A549 (cell line): ENCODE measurements at regions not wholly inside any gene's neighbourhood (a gene's known extent, or its start where the extent isn't known, plus 50 kb on each side); places are given as distances from the start of the nearest gene placed in this dataset.

Experiments used
- ATAC-seq, 2 experiments: fragments of 200-7000 bp in 1 of 2; fragments of >200 bp in 1 of 2; cut with Nextera tagmentation in 1 of 2; cut with Tn5 transposase in 1 of 2; 3 replicates each; pipeline versions ENCODE4 v1.8.0 to v1.9.1; 2018 to 2020; ENCODE audit warnings: mild to moderate bottlenecking in 1 of 2, moderate library complexity in 1 of 2
- CTCF ChIA-PET: fragments of 300-600 bp; sonication (Branson Sonifier 250); formaldehyde crosslinking; extraction: SDS; loops from one replicate; lab custom pipeline; 2021; ENCODE audit warnings: antibody characterized with exemption, inconsistent platforms; lab: Yijun Ruan, JAX
- POLR2A ChIA-PET: fragments of 350-600 bp; formaldehyde crosslinking; extraction: SDS; loops from one replicate; lab custom pipeline; 2021; ENCODE audit warnings: antibody characterized with exemption, inconsistent platforms; lab: Yijun Ruan, JAX
- DNase-seq, 2 experiments: peaks; one replicate each; pipeline versions ENCODE4 v3.0.0 to v3.0.0-alpha.2; 2011 to 2016; ENCODE audit warnings: low read depth in 1 of 2, low spot score in 1 of 2
- FAIRE-seq: peaks from 2 replicates; lab custom pipeline; 2011; peaks lifted over from hg19 to GRCh38; lab: Jason Lieb, UNC
- H3K27ac ChIP-seq, 2 experiments: fragments of >200 bp; sonication (Bioruptor Twin); formaldehyde crosslinking; 3 replicates each; pipeline ENCODE4 v1.5.1; 2016 to 2017
- H3K4me1 ChIP-seq: fragments of >200 bp; sonication (Bioruptor Twin); formaldehyde crosslinking; 3 replicates; pipeline ENCODE4 v1.6.1; 2016
- H3K4me2 ChIP-seq: fragments of >200 bp; sonication (Bioruptor Twin); formaldehyde crosslinking; 3 replicates; pipeline ENCODE4 v1.6.1; 2016
- H3K4me3 ChIP-seq: fragments of >200 bp; sonication (Bioruptor Twin); formaldehyde crosslinking; 3 replicates; pipeline ENCODE4 v1.5.1; 2016
- H3K9me3 ChIP-seq: fragments of >200 bp; sonication (Bioruptor Twin); formaldehyde crosslinking; 3 replicates; pipeline ENCODE4 v1.6.1; 2016
- CEBPB ChIP-seq, 2 experiments: fragments of >200 bp in 1 of 2; sonication (Bioruptor Twin) in 1 of 2; formaldehyde crosslinking in 1 of 2; IDR thresholded peaks; 2 replicates each; pipeline ENCODE4 v1.6.1; 2012 to 2016
- CTCF ChIP-seq: fragments of >200 bp; sonication (Bioruptor Twin); formaldehyde crosslinking; IDR thresholded peaks from 3 replicates; pipeline ENCODE4 v1.5.1; 2016
- ELK1 ChIP-seq: fragments of 150-350 bp; IDR thresholded peaks from 2 replicates; pipeline ENCODE4 v1.6.1; 2014; ENCODE audit warnings: low read depth, mild to moderate bottlenecking, low read length
- EP300 ChIP-seq, 2 experiments: fragments of >200 bp; sonication (Bioruptor Twin); formaldehyde crosslinking; IDR thresholded peaks; 2 replicates in 1 of 2; 3 replicates in 1 of 2; pipeline ENCODE4 v1.6.1; 2016 to 2017
- FOSL2 ChIP-seq, 2 experiments: fragments of 450-650 bp in 1 of 2; fragments of >200 bp in 1 of 2; sonication (Bioruptor Twin) in 1 of 2; formaldehyde crosslinking; IDR thresholded peaks; 2 replicates each; pipeline versions ENCODE4 v1.5.0 to v1.6.1; 2016 to 2020; ENCODE audit warnings: mild to moderate bottlenecking in 1 of 2, moderate library complexity in 1 of 2
- FOXS1 ChIP-seq: fragments of 250-450 bp; sonication (Bioruptor Pico); IDR thresholded peaks from 2 replicates; pipeline ENCODE4 v1.5.0; 2020; ENCODE audit warnings: mild to moderate bottlenecking, moderate library complexity
- GATA3 ChIP-seq: IDR thresholded peaks from 2 replicates; pipeline ENCODE4 v1.6.1; 2012; ENCODE audit warnings: borderline replicate concordance
- JUNB ChIP-seq: fragments of >200 bp; sonication (Bioruptor Twin); formaldehyde crosslinking; IDR thresholded peaks from 2 replicates; pipeline ENCODE4 v1.6.1; 2016
- KDM1A ChIP-seq: fragments of 200-600 bp; sonication (generic); IDR thresholded peaks from 2 replicates; pipeline ENCODE4 v1.6.1; 2016; ENCODE audit warnings: low read depth, mild to moderate bottlenecking
- MAFK ChIP-seq: fragments of 450-650 bp; IDR thresholded peaks from 2 replicates; pipeline ENCODE4 v1.6.1; 2014; ENCODE audit not compliant: partially characterized antibody
- RAD21 ChIP-seq, 2 experiments: fragments of >200 bp in 1 of 2; sonication (Bioruptor Twin) in 1 of 2; formaldehyde crosslinking in 1 of 2; IDR thresholded peaks in 1 of 2; conservative IDR thresholded peaks in 1 of 2; 2 replicates in 1 of 2; 3 replicates in 1 of 2; pipeline ENCODE4 v1.6.1; 2012 to 2018; ENCODE audit warnings: inconsistent platforms in 1 of 2
- RARB ChIP-seq: fragments of 250-450 bp; sonication (Bioruptor Pico); IDR thresholded peaks from 2 replicates; pipeline ENCODE4 v1.8.0; 2021; ENCODE audit warnings: mild to moderate bottlenecking, moderate library complexity
- REST ChIP-seq: fragments of 200-600 bp; sonication (generic); IDR thresholded peaks from 2 replicates; pipeline ENCODE4 v1.6.1; 2016; ENCODE audit warnings: antibody characterized with exemption, mild to moderate bottlenecking, moderate library complexity
- RNF2 ChIP-seq: fragments of 200-600 bp; sonication (generic); IDR thresholded peaks from 2 replicates; pipeline ENCODE4 v1.6.1; 2016; ENCODE audit warnings: low read depth, mild to moderate bottlenecking, antibody characterized with exemption, moderate library complexity, borderline replicate concordance
- TP53 ChIP-seq: fragments of 250-450 bp; sonication (Bioruptor Pico); IDR thresholded peaks from 2 replicates; pipeline ENCODE4 v1.5.0; 2021; ENCODE audit warnings: mild to moderate bottlenecking, moderate library complexity
- ZC3H11A ChIP-seq: fragments of 450-650 bp; IDR thresholded peaks from 2 replicates; pipeline ENCODE4 v1.6.1; 2014; ENCODE audit warnings: antibody characterized with exemption, mild to moderate bottlenecking
- ZFP36 ChIP-seq: fragments of 450-650 bp; IDR thresholded peaks from 2 replicates; pipeline ENCODE4 v1.6.1; 2014; ENCODE audit warnings: borderline replicate concordance; ENCODE audit not compliant: partially characterized antibody
- ZNF302 ChIP-seq: fragments of 250-450 bp; sonication (Bioruptor Pico); IDR thresholded peaks from 2 replicates; pipeline ENCODE4 v1.9.0; 2021; ENCODE audit warnings: inconsistent platforms, mild to moderate bottlenecking, moderate library complexity
- ZSCAN20 ChIP-seq: fragments of 250-450 bp; sonication (Bioruptor Pico); IDR thresholded peaks from 2 replicates; pipeline ENCODE4 v1.8.0; 2022; ENCODE audit warnings: mild to moderate bottlenecking, moderate library complexity
- WGBS: methylation state at CpG from one replicate; pipeline ENCODE4 v1.1.6; 2017; ENCODE audit errors: missing lambda C conversion rate; 5-methylcytosine and 5-hydroxymethylcytosine counted together
- TF ChIP-seq, protein P1 (sequence below): fragments of 250-450 bp; sonication (Bioruptor Pico); IDR thresholded peaks from 2 replicates; pipeline ENCODE4 v1.5.0; 2021; ENCODE audit warnings: mild to moderate bottlenecking, moderate library complexity, borderline replicate concordance
- TF ChIP-seq, protein P2 (sequence below): fragments of >200 bp; sonication (Bioruptor Twin); formaldehyde crosslinking; IDR thresholded peaks from 2 replicates; pipeline ENCODE4 v1.6.1; 2016
- TF ChIP-seq, protein P3 (sequence below): fragments of >200 bp; sonication (Bioruptor Twin); formaldehyde crosslinking; IDR thresholded peaks from 3 replicates; pipeline ENCODE4 v1.6.1; 2016

- ATAC-seq = no peak
- no peak for DNase-seq
- no peaks in the 10 kb centered on the region for H3K9me3 ChIP-seq
- H3K4me2 ChIP-seq = no peak overlapping the region
- no peak overlapping the region for H3K27ac ChIP-seq
- H3K4me1 ChIP-seq = no peaks in the 10 kb centered on the region
- no peak overlapping the region for H3K4me3 ChIP-seq
- FAIRE-seq = no peak
- ChIA-PET POLR2A (no interaction called here), CTCF (interaction anchor here (2.6 kb wide), 1 partner anchor 27 kb away, joined by 12 read pairs; no protein-coding TSS in a partner anchor)
- 83% methylated on average over 5 of the region's 5 CpGs for WGBS
- TF ChIP-seq EP300 (IDR thresholded peaks at IDR 0.05) (no peak), KDM1A (no peak), GATA3 (no peak)
- TF ChIP-seq, all 56 proteins: peak for 0
Measured at GRCh38 chr7:31416381-31416870, 75.9 kb upstream of the NEUROD6 start.

- Histone ChIP-seq H3K4me2 (no peak overlapping the region), H3K4me1 (no peaks in the 10 kb centered on the region), H3K4me3 (no peak overlapping the region), H3K27ac (no peak overlapping the region), H3K9me3 (no peaks in the 10 kb centered on the region)
- CTCF ChIA-PET = interaction anchor here (1.4 to 5.6 kb wide), 7 partner anchors 9 to 214 kb away, joined by 3 to 36 read pairs (median 6); no protein-coding TSS in a partner anchor
- no peak for ATAC-seq
- WGBS = 72% methylated on average over 2 of the region's 2 CpGs
- POLR2A ChIA-PET = no interaction called here
- FAIRE-seq = peak; percentile 61
- DNase-seq = no peak
- TF ChIP-seq REST (no peak), TP53 (CRISPR knock-in tag) (no peak), RAD21 (conservative IDR thresholded peaks at IDR 0.05 in 1 of 2, IDR thresholded peaks at IDR 0.05 in 1 of 2) (no peak), ZSCAN20 (no peak), ZNF302 (CRISPR knock-in tag) (no peak), MAFK (no peak), CTCF (no peak), ZC3H11A (no peak), FOXS1 (no peak), JUNB (no peak), KDM1A (no peak), RNF2 (no peak), ZFP36 (no peak), ELK1 (no peak), CEBPB (IDR thresholded peaks at IDR 0.05) (no peak), RARB (no peak), FOSL2 (IDR thresholded peaks at IDR 0.05) (no peak), FOSL2 (CRISPR knock-in tag; IDR thresholded peaks at IDR 0.05) (no peak)
- TF ChIP-seq, protein P1, sequence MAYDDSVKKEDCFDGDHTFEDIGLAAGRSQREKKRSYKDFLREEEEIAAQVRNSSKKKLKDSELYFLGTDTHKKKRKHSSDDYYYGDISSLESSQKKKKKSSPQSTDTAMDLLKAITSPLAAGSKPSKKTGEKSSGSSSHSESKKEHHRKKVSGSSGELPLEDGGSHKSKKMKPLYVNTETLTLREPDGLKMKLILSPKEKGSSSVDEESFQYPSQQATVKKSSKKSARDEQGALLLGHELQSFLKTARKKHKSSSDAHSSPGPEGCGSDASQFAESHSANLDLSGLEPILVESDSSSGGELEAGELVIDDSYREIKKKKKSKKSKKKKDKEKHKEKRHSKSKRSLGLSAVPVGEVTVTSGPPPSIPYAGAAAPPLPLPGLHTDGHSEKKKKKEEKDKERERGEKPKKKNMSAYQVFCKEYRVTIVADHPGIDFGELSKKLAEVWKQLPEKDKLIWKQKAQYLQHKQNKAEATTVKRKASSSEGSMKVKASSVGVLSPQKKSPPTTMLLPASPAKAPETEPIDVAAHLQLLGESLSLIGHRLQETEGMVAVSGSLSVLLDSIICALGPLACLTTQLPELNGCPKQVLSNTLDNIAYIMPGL = no peak
- TF ChIP-seq, protein P2, sequence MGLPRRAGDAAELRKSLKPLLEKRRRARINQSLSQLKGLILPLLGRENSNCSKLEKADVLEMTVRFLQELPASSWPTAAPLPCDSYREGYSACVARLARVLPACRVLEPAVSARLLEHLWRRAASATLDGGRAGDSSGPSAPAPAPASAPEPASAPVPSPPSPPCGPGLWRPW = no peak
- TF ChIP-seq, protein P3, sequence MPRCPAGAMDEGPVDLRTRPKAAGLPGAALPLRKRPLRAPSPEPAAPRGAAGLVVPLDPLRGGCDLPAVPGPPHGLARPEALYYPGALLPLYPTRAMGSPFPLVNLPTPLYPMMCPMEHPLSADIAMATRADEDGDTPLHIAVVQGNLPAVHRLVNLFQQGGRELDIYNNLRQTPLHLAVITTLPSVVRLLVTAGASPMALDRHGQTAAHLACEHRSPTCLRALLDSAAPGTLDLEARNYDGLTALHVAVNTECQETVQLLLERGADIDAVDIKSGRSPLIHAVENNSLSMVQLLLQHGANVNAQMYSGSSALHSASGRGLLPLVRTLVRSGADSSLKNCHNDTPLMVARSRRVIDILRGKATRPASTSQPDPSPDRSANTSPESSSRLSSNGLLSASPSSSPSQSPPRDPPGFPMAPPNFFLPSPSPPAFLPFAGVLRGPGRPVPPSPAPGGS = no peak
Measured at GRCh38 chr7:31418928-31419327, 78.4 kb upstream of the NEUROD6 start.
